ENCODE measurements at regions not wholly inside any gene's neighbourhood (a gene's known extent, or its start where the extent isn't known, plus 50 kb on each side); places are given as distances from the start of the nearest gene placed in this dataset.
"Not testable (repeated sequence)": the region's sequence is repeated elsewhere in the genome, so short reads cannot be mapped to it uniquely, and the experiment has no call there.

DNA sequence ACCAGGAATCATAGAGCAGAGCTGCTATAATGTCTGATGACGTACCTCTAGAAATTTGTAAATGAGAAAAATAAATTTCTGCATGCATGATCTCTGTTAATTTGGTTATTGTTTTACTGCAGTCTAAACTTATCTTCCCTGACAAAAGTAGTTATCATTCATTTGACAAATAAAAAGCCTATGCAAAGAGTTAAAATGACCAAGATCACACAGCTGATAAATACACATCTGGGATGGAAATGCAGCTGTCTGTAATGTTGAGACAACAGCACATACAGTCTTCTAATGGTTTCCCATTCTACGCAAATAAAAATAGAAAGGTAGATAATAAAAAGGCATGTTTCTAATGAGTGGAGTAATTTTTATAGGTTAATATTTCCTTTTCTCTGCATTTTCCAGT lies 225.1 kb upstream of the LUZP2 start (continued):
- TF ChIP-seq, protein P1, sequence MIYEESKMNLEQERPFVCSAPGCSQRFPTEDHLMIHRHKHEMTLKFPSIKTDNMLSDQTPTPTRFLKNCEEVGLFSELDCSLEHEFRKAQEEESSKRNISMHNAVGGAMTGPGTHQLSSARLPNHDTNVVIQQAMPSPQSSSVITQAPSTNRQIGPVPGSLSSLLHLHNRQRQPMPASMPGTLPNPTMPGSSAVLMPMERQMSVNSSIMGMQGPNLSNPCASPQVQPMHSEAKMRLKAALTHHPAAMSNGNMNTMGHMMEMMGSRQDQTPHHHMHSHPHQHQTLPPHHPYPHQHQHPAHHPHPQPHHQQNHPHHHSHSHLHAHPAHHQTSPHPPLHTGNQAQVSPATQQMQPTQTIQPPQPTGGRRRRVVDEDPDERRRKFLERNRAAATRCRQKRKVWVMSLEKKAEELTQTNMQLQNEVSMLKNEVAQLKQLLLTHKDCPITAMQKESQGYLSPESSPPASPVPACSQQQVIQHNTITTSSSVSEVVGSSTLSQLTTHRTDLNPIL (CRISPR knock-in tag; IDR thresholded peaks at IDR 0.05; ENCODE audit: low read depth): no peak

DNA sequence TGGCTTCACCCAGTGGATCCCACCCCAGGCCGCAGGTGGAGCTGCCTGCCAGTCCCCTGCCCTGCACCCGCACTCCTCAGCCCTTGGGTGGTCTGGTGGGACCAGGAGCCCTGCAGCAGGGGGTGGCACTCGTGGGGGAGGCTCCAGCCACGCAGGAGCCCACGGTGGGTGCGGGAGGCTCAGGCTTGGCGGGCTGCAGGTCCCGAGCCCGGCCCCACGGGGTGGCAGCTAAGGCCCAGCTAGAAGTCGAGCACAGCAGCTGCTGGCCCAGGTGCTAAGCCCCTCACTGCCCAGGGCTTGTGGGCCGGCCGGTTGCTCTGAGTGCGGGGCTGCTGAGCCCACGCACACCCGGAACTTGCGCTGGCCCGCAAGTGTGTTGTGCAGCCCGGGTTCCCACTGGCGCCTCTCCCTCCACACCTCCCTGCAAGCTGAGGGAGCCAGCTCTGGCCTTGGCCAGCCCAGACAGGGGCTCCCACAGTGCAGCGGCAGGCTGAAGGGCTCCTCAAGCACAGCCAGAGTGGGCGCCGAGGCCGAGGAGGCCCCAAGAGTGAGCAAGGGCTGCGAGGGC lies 222.6 kb upstream of the LUZP2 start:
- ATAC-seq: not testable (repeated sequence)

DNA sequence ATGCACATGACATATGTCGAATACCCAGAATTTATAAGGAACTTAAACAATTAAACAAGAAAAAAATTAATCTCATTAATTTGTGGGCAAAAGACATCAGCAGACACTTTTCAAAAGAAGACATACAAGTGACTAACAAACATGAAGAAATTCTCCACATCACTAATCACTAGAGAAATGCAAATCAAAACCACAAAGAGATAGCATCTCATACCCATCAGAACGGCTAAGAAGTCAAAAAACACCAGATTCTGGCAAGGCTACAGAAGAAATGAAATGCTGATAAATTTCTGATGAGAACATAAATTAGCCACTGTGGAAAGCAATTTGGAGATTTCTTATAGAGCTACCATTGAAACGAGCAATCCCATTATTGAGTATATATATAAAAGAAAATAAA lies 210.6 kb upstream of the LUZP2 start:
- no peak for ATAC-seq

DNA sequence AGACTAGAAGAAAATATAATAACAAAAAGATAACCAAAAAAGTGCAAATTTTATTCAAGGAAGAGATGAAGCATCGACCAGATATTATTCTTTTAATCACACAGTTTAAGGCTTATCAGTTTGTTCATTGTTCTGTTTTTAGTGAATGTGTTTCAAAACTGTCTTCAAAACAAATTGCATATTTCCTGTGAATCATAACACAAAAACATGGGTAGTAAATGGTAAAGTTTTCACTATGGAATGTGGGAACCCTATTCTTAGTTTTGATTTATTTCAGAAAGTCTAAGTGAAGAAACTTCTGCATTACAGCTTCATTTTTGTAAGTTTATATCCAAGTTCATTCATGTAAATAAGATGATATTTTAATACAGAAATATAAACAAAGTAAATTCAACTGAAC lies 207.6 kb upstream of the LUZP2 start:
- ATAC-seq: no peak
- TF ChIP-seq TOX (CRISPR knock-in tag; IDR thresholded peaks at IDR 0.05; ENCODE audit: borderline replicate concordance): no peak
- no peak for TF ChIP-seq GLIS3 (CRISPR knock-in tag; IDR thresholded peaks at IDR 0.05)
- TF ChIP-seq RARB (CRISPR knock-in tag; IDR thresholded peaks at IDR 0.05): no peak
- no peak for TF ChIP-seq OSR1 (CRISPR knock-in tag; IDR thresholded peaks at IDR 0.05)
- TF ChIP-seq SNAI2 (CRISPR knock-in tag; IDR thresholded peaks at IDR 0.05): no peak

More for the DNA sequence above, 210.6 kb upstream of the LUZP2 start:
- TF ChIP-seq ZNF8 (CRISPR knock-in tag; IDR thresholded peaks at IDR 0.05) (no peak), TCF4 (CRISPR knock-in tag; IDR thresholded peaks at IDR 0.05; ENCODE audit: borderline replicate concordance) (no peak), BACH2 (CRISPR knock-in tag; IDR thresholded peaks at IDR 0.05; ENCODE audit: borderline replicate concordance) (no peak), CSDC2 (CRISPR knock-in tag; IDR thresholded peaks at IDR 0.05) (no peak), RARB (CRISPR knock-in tag; IDR thresholded peaks at IDR 0.05) (no peak), TOX (CRISPR knock-in tag; IDR thresholded peaks at IDR 0.05; ENCODE audit: borderline replicate concordance) (no peak), ZFP30 (CRISPR knock-in tag; IDR thresholded peaks at IDR 0.05) (no peak), ZC3H10 (CRISPR knock-in tag; IDR thresholded peaks at IDR 0.05) (no peak), ARNTL (CRISPR knock-in tag; IDR thresholded peaks at IDR 0.05; ENCODE audit: borderline replicate concordance, low read depth) (no peak)
- TF ChIP-seq, protein P2, sequence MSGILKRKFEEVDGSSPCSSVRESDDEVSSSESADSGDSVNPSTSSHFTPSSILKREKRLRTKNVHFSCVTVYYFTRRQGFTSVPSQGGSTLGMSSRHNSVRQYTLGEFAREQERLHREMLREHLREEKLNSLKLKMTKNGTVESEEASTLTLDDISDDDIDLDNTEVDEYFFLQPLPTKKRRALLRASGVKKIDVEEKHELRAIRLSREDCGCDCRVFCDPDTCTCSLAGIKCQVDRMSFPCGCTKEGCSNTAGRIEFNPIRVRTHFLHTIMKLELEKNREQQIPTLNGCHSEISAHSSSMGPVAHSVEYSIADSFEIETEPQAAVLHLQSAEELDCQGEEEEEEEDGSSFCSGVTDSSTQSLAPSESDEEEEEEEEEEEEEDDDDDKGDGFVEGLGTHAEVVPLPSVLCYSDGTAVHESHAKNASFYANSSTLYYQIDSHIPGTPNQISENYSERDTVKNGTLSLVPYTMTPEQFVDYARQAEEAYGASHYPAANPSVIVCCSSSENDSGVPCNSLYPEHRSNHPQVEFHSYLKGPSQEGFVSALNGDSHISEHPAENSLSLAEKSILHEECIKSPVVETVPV (CRISPR knock-in tag; IDR thresholded peaks at IDR 0.05): no peak
- TF ChIP-seq, protein P1 (CRISPR knock-in tag; IDR thresholded peaks at IDR 0.05; ENCODE audit: low read depth): no peak
- TF ChIP-seq, protein P3, sequence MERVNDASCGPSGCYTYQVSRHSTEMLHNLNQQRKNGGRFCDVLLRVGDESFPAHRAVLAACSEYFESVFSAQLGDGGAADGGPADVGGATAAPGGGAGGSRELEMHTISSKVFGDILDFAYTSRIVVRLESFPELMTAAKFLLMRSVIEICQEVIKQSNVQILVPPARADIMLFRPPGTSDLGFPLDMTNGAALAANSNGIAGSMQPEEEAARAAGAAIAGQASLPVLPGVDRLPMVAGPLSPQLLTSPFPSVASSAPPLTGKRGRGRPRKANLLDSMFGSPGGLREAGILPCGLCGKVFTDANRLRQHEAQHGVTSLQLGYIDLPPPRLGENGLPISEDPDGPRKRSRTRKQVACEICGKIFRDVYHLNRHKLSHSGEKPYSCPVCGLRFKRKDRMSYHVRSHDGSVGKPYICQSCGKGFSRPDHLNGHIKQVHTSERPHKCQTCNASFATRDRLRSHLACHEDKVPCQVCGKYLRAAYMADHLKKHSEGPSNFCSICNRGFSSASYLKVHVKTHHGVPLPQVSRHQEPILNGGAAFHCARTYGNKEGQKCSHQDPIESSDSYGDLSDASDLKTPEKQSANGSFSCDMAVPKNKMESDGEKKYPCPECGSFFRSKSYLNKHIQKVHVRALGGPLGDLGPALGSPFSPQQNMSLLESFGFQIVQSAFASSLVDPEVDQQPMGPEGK (CRISPR knock-in tag; IDR thresholded peaks at IDR 0.05; ENCODE audit: borderline replicate concordance): no peak
- TF ChIP-seq, protein P4, sequence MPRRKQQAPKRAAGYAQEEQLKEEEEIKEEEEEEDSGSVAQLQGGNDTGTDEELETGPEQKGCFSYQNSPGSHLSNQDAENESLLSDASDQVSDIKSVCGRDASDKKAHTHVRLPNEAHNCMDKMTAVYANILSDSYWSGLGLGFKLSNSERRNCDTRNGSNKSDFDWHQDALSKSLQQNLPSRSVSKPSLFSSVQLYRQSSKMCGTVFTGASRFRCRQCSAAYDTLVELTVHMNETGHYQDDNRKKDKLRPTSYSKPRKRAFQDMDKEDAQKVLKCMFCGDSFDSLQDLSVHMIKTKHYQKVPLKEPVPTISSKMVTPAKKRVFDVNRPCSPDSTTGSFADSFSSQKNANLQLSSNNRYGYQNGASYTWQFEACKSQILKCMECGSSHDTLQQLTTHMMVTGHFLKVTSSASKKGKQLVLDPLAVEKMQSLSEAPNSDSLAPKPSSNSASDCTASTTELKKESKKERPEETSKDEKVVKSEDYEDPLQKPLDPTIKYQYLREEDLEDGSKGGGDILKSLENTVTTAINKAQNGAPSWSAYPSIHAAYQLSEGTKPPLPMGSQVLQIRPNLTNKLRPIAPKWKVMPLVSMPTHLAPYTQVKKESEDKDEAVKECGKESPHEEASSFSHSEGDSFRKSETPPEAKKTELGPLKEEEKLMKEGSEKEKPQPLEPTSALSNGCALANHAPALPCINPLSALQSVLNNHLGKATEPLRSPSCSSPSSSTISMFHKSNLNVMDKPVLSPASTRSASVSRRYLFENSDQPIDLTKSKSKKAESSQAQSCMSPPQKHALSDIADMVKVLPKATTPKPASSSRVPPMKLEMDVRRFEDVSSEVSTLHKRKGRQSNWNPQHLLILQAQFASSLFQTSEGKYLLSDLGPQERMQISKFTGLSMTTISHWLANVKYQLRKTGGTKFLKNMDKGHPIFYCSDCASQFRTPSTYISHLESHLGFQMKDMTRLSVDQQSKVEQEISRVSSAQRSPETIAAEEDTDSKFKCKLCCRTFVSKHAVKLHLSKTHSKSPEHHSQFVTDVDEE (CRISPR knock-in tag; IDR thresholded peaks at IDR 0.05): no peak

DNA sequence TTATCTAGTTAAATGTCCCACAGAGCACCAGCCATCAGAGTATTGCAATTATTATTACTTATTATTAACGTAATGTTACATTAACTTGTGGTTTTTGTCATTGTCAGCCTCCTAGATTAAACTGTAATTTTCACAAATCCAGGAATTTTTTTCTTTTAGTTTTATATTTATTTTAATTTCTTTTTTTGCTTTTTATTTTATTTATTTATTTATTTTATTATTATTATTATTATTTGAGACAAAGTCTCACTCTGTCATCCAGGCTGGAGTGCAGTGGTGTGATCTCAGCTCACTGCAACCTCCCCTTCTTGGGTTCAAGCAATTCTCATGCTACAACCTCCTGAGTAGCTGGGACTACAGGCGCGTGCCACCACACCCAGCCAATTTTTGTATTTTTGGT lies 202.9 kb upstream of the LUZP2 start:
- ATAC-seq: no peak
- TF ChIP-seq ZNF8 (CRISPR knock-in tag; IDR thresholded peaks at IDR 0.05) (no peak), ISL1 (CRISPR knock-in tag; IDR thresholded peaks at IDR 0.05) (no peak), OSR1 (CRISPR knock-in tag; IDR thresholded peaks at IDR 0.05) (no peak), ZFP30 (CRISPR knock-in tag; IDR thresholded peaks at IDR 0.05) (no peak)
